ENCODE measurements at regions not wholly inside any gene's neighbourhood (a gene's known extent, or its start where the extent isn't known, plus 50 kb on each side); places are given as distances from the start of the nearest gene placed in this dataset.

DNA sequence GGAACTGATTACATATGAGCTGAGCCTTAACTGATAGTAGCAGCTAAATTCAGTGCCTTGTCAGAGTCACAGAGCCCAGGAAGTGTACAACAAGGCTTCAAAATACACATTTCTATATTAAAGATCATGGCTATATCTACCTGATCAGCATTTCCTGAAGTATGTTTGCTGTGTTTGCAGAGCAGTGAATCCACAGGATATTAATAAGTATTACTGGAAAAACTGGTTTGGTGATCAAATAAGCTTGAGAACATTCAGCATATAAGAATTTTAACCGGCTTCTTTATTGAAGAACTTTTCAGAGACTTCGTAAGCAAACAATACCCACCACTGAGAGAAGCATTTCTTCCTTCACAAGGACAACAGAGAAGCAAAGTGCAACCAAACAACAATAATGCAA lies 227.0 kb downstream of the ELAVL2 start:
- ATAC-seq (ENCODE audit: low read depth) (no peak), DNase-seq (no peak)
- Histone ChIP-seq H3K27me3 (ENCODE audit: control insufficient read depth, insufficient read depth, low read length) (no peaks in the 10 kb centered on the region), H2AK9ac (replicated peaks; ENCODE audit: low read depth, low read length, poor library complexity) (no peak overlapping the region), H3K79me1 (ENCODE audit: low read depth in 1 of 2, low read length in 2 of 2) (no peaks in the 10 kb centered on the region), H2BK5ac (ENCODE audit: low read depth, low read length, poor library complexity, severe bottlenecking) (no peak overlapping the region), H4K91ac (ENCODE audit: insufficient read depth, low read depth, low read length) (no peak overlapping the region), H3K27ac (ENCODE audit: insufficient read depth, low read length) (no peak overlapping the region), H3K9me1 (ENCODE audit: insufficient read depth, low read length) (no peaks in the 10 kb centered on the region), H3K9me3 (ENCODE audit: control insufficient read depth, insufficient read depth, low read length) (no peaks in the 10 kb centered on the region; the same call in 1 of the 2 replicates), H3K4me3 (ENCODE audit: insufficient read depth, low read depth, low read length) (no peak overlapping the region), H3K4me1 (ENCODE audit: control insufficient read depth, insufficient read depth, low read length) (no peaks in the 10 kb centered on the region), H2BK20ac (ENCODE audit: low read depth, low read length) (no peak overlapping the region), H3K4me2 (ENCODE audit: low read depth, low read length) (no peak overlapping the region), H4K20me1 (ENCODE audit: insufficient read depth, low read length) (no peaks in the 10 kb centered on the region), H3K56ac (ENCODE audit: extremely low read depth, insufficient read depth, low read length) (no peak overlapping the region), H3K14ac (replicated peaks; ENCODE audit: low read depth, low read length) (no peak overlapping the region), H3K36me3 (ENCODE audit: control insufficient read depth, insufficient read depth, low read length) (no peaks in the 10 kb centered on the region), H2AFZ (replicated peaks; ENCODE audit: low read length, poor library complexity) (no peak overlapping the region), H2AK5ac (ENCODE audit: low read depth, low read length) (no peak overlapping the region), H2BK15ac (ENCODE audit: low read depth, low read length) (no peak overlapping the region), H3K18ac (ENCODE audit: low read depth, low read length) (no peak overlapping the region), H4K5ac (ENCODE audit: low read depth, low read length) (no peak overlapping the region), H3K9ac (ENCODE audit: low read depth, low read length) (no peak overlapping the region), H2BK120ac (ENCODE audit: low read depth, low read length) (no peak overlapping the region), H3K23ac (ENCODE audit: low read depth, low read length) (no peak overlapping the region), H4K8ac (ENCODE audit: low read depth in 2 of 2, low read length in 2 of 2) (no peak overlapping the region), H3K4ac (ENCODE audit: low read depth, low read length) (no peak overlapping the region)
- TF ChIP-seq RFX5 (IDR thresholded peaks at IDR 0.05; ENCODE audit: low read depth, low read length) = no peak
- TF ChIP-seq FOS (IDR thresholded peaks at IDR 0.05; ENCODE audit: low read depth, low read length) = no peak
- no peak for TF ChIP-seq CHD1 (IDR thresholded peaks at IDR 0.05; ENCODE audit: low read depth, low read length)
- TF ChIP-seq POLR2A (IDR thresholded peaks at IDR 0.05; ENCODE audit: low read depth, low read length) = no peak
- no peak for TF ChIP-seq BHLHE40 (IDR thresholded peaks at IDR 0.05; ENCODE audit: low read depth, low read length)
- TF ChIP-seq RAD21 (IDR thresholded peaks at IDR 0.05; ENCODE audit: low read length) = no peak
- TF ChIP-seq, protein P1, sequence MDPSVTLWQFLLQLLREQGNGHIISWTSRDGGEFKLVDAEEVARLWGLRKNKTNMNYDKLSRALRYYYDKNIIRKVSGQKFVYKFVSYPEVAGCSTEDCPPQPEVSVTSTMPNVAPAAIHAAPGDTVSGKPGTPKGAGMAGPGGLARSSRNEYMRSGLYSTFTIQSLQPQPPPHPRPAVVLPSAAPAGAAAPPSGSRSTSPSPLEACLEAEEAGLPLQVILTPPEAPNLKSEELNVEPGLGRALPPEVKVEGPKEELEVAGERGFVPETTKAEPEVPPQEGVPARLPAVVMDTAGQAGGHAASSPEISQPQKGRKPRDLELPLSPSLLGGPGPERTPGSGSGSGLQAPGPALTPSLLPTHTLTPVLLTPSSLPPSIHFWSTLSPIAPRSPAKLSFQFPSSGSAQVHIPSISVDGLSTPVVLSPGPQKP (IDR thresholded peaks at IDR 0.05; ENCODE audit: borderline replicate concordance, low read depth, low read length) = no peak
- TF ChIP-seq MXI1 (IDR thresholded peaks at IDR 0.05; ENCODE audit: borderline replicate concordance, low read depth, low read length) = no peak
- no peak for TF ChIP-seq MAZ (IDR thresholded peaks at IDR 0.05; ENCODE audit: borderline replicate concordance, low read depth, low read length)
- TF ChIP-seq CEBPB (IDR thresholded peaks at IDR 0.05; ENCODE audit: low read depth, low read length) = no peak
- no peak for TF ChIP-seq RCOR1 (IDR thresholded peaks at IDR 0.05; ENCODE audit: insufficient replicate concordance, low read length)
- TF ChIP-seq, protein P2, sequence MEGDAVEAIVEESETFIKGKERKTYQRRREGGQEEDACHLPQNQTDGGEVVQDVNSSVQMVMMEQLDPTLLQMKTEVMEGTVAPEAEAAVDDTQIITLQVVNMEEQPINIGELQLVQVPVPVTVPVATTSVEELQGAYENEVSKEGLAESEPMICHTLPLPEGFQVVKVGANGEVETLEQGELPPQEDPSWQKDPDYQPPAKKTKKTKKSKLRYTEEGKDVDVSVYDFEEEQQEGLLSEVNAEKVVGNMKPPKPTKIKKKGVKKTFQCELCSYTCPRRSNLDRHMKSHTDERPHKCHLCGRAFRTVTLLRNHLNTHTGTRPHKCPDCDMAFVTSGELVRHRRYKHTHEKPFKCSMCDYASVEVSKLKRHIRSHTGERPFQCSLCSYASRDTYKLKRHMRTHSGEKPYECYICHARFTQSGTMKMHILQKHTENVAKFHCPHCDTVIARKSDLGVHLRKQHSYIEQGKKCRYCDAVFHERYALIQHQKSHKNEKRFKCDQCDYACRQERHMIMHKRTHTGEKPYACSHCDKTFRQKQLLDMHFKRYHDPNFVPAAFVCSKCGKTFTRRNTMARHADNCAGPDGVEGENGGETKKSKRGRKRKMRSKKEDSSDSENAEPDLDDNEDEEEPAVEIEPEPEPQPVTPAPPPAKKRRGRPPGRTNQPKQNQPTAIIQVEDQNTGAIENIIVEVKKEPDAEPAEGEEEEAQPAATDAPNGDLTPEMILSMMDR (conservative IDR thresholded peaks at IDR 0.05; ENCODE audit: low read depth, low read length) = no peak
- TF ChIP-seq, protein P3, sequence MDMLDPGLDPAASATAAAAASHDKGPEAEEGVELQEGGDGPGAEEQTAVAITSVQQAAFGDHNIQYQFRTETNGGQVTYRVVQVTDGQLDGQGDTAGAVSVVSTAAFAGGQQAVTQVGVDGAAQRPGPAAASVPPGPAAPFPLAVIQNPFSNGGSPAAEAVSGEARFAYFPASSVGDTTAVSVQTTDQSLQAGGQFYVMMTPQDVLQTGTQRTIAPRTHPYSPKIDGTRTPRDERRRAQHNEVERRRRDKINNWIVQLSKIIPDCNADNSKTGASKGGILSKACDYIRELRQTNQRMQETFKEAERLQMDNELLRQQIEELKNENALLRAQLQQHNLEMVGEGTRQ (IDR thresholded peaks at IDR 0.05; ENCODE audit: low read depth, low read length) = no peak
- no peak for TF ChIP-seq NFE2L2 (IDR thresholded peaks at IDR 0.05; ENCODE audit: low read depth, low read length)
- TF ChIP-seq MAFK (IDR thresholded peaks at IDR 0.05; ENCODE audit: low read depth, low read length) = no peak
- TF ChIP-seq SMC3 (IDR thresholded peaks at IDR 0.05; ENCODE audit: low read depth, low read length) = no peak
- ChIA-PET CTCF (no interaction called here), POLR2A (ENCODE audit: unreplicated experiment) (no interaction called here)
- no TSS peak for BruUV-seq (replicated peaks)
- no CpG with 5 or more reads among the region's 2 CpGs for WGBS, 2 experiments (ENCODE audit: extremely low coverage in 2 of 2, insufficient read length in 1 of 2)
- intact Hi-C loops (cut with micrococcal nuclease) = no loop called here
- in situ Hi-C loops (cut with MboI; ENCODE audit: low sequenced_read_pairs) = no loop called here
- dilution Hi-C loops (cut with HindIII; ENCODE audit: low sequenced_read_pairs, unreplicated experiment) = no loop called here

Data from IMR-90 (cell line).